B cell (primary cell): ENCODE measurements at regions not wholly inside any gene's neighbourhood (a gene's known extent, or its start where the extent isn't known, plus 50 kb on each side); places are given as distances from the start of the nearest gene placed in this dataset.

Experiments
- ATAC-seq: fragments of 200-7000 bp; cut with Tn5 transposase; one replicate; pipeline ENCODE4 v1.10.0; 2021; ENCODE audit warnings: low read depth, mild to moderate bottlenecking, moderate number of reproducible peaks, moderate library complexity
- CTCF ChIA-PET: fragments of 350-600 bp; sonication (Branson Sonifier 250); formaldehyde crosslinking; loops from one replicate; lab custom pipeline; 2021; ENCODE audit warnings: antibody characterized with exemption, inconsistent platforms; lab: Charles Lee
- POLR2A ChIA-PET: fragments of 350-600 bp; sonication (Branson Sonifier 250); formaldehyde crosslinking; loops from one replicate; lab custom pipeline; 2021; ENCODE audit warnings: antibody characterized with exemption; lab: Charles Lee
- DNase-seq: peaks from one replicate; pipeline ENCODE4 v3.0.0; 2013
- H2AFZ ChIP-seq: 2 replicates; pipeline ENCODE4 v1.6.1; 2012; ENCODE audit warnings: mild to moderate bottlenecking, low read depth, low read length; ENCODE audit not compliant: insufficient read depth, poor library complexity, severe bottlenecking
- H3K27ac ChIP-seq, 2 donors: 1 replicate in 1 of 2; 2 replicates in 1 of 2; pipeline ENCODE4 v1.5.1; 2012 to 2013; ENCODE audit warnings: low read length in 2 of 2, mild to moderate bottlenecking in 2 of 2, moderate library complexity in 1 of 2
- H3K27me3 ChIP-seq, 4 experiments: fragments of 200-600 bp in 1 of 4; sonication (generic) in 1 of 4; replicated peaks in 1 of 4; 1 replicate in 2 of 4; 2 replicates in 2 of 4; pipeline versions ENCODE4 v1.6.1 to v1.7.0; 2013 to 2016; ENCODE audit warnings: low read length in 3 of 4, mild to moderate bottlenecking in 2 of 4, mixed read lengths in 1 of 4, moderate library complexity in 1 of 4; ENCODE audit not compliant: insufficient read depth in 4 of 4, control insufficient read depth in 3 of 4; ENCODE audit errors: control extremely low read depth in 1 of 4
- H3K36me3 ChIP-seq, 2 experiments: replicated peaks in 1 of 2; 1 replicate in 1 of 2; 2 replicates in 1 of 2; pipeline versions ENCODE4 v1.6.1 to v1.7.1; 2013; ENCODE audit warnings: low read length in 1 of 2; ENCODE audit not compliant: insufficient read depth in 2 of 2, control insufficient read depth in 1 of 2; ENCODE audit errors: control extremely low read depth in 1 of 2, extremely low read depth in 1 of 2
- H3K4me1 ChIP-seq, 2 donors: fragments of 200-600 bp in 1 of 2; sonication (generic) in 1 of 2; 1 replicate in 1 of 2; 2 replicates in 1 of 2; pipeline versions ENCODE4 v1.5.1 to v1.6.1; 2013 to 2017; ENCODE audit warnings: low read length in 2 of 2; ENCODE audit not compliant: control insufficient read depth in 2 of 2, insufficient read depth in 2 of 2
- H3K4me2 ChIP-seq: replicated peaks from 2 replicates; pipeline ENCODE3; 2012; ENCODE audit warnings: mild to moderate bottlenecking, low read depth, low read length; ENCODE audit not compliant: poor library complexity, severe bottlenecking
- H3K4me3 ChIP-seq, 5 experiments: fragments of 200-600 bp in 1 of 5; sonication (generic) in 1 of 5; 1 replicate in 3 of 5; 2 replicates in 2 of 5; pipeline versions ENCODE4 v1.5.1 to v1.7.0; 2011 to 2016; ENCODE audit warnings: low read length in 4 of 5, mild to moderate bottlenecking in 4 of 5, low read depth in 2 of 5, control low read depth in 1 of 5, moderate library complexity in 1 of 5; ENCODE audit not compliant: insufficient read depth in 1 of 5; ENCODE audit errors: control extremely low read depth in 1 of 5, extremely low read depth in 1 of 5
- H3K79me2 ChIP-seq: fragments of 200-600 bp; sonication (generic); one replicate; pipeline ENCODE4 v1.6.0; 2016; ENCODE audit warnings: low read length; ENCODE audit not compliant: control insufficient read depth, insufficient read depth
- H3K9ac ChIP-seq: fragments of 200-600 bp; sonication (generic); 2 replicates; pipeline ENCODE4 v1.6.1; 2017; ENCODE audit warnings: mild to moderate bottlenecking, low read length, moderate library complexity
- H3K9me3 ChIP-seq, 3 donors: one replicate each; pipeline versions ENCODE4 v1.6.1 to v1.7.1; 2013; ENCODE audit warnings: low read length in 2 of 3; ENCODE audit not compliant: control insufficient read depth in 2 of 3, insufficient read depth in 1 of 3; ENCODE audit errors: control extremely low read depth in 1 of 3
- H4K20me1 ChIP-seq: 2 replicates; pipeline ENCODE4 v1.6.0; 2012; ENCODE audit warnings: mild to moderate bottlenecking, low read length; ENCODE audit not compliant: insufficient read depth, control insufficient read depth, poor library complexity, severe bottlenecking
- H3K27ac Mint-ChIP-seq: one replicate; pipeline ENCODE4 v1.8.0; 2021; ENCODE audit warnings: mixed read lengths
- H3K27me3 Mint-ChIP-seq: one replicate; pipeline ENCODE4 v1.8.0; 2021; ENCODE audit warnings: mixed read lengths
- H3K4me1 Mint-ChIP-seq: one replicate; pipeline ENCODE4 v1.8.0; 2021; ENCODE audit warnings: mixed read lengths
- H3K4me3 Mint-ChIP-seq: one replicate; pipeline ENCODE4 v1.8.0; 2021; ENCODE audit warnings: mixed read lengths
- H3K9me3 Mint-ChIP-seq: one replicate; pipeline ENCODE4 v1.8.0; 2022; ENCODE audit warnings: mixed read lengths; ENCODE audit not compliant: insufficient read depth
- EZH2 ChIP-seq: IDR thresholded peaks from 2 replicates; pipeline ENCODE4 v1.6.1; 2012; ENCODE audit warnings: borderline replicate concordance, low read depth, mild to moderate bottlenecking, moderate library complexity, low read length; ENCODE audit not compliant: insufficient read depth, poor library complexity, severe bottlenecking
- WGBS: methylation state at CpG from one replicate; pipeline ENCODE4 v1.1.5; 2013; ENCODE audit warnings: missing lambda C conversion rate; ENCODE audit not compliant: insufficient coverage; 5-methylcytosine and 5-hydroxymethylcytosine counted together
- intact Hi-C: fragments of 100-400 bp; cut with micrococcal nuclease; formaldehyde crosslinking; loops from one replicate; pipeline ENCODE4 v1.10.0; 2022
- TF ChIP-seq, protein P1 (sequence below): fragments of 200-600 bp; IDR thresholded peaks from one replicate; pipeline ENCODE4 v1.8.0; 2022; ENCODE audit warnings: antibody characterized with exemption, mild to moderate bottlenecking

DNA sequence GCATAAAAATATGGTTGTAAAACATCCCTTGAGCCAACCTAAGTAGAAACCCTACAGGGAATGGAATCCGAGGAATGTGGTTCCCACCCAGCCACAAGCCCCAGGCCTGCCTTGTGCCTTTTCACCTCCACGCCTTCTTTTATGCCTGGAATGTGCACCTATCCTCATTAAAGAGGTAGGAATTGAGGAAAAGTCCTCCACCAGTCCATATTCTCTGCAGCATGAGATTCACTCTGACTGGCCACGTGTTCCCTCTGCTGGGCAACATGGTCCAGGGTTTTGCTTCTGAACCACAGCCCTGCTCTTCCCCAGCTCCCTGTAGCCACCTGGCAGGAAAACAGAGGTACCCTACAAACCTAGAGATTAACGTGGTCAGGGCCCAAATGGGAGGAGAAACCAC is 787.9 kb upstream of the RAB6C start:
- Mint-ChIP-seq H3K27ac (no peak overlapping the region), H3K9me3 (no peaks in the 10 kb centered on the region), H3K4me1 (no peaks in the 10 kb centered on the region), H3K4me3 (no peak overlapping the region), H3K27me3 (peaks cover 20% of the 10 kb centered on the region)
- no peaks in the 10 kb centered on the region for H3K9me3 ChIP-seq
- H3K27ac ChIP-seq: no peak overlapping the region
- H3K4me1 ChIP-seq: no peaks in the 10 kb centered on the region
- no peak overlapping the region for H3K4me3 ChIP-seq
- no peaks in the 10 kb centered on the region for H3K79me2 ChIP-seq
- no peaks in the 10 kb centered on the region for H4K20me1 ChIP-seq
- DNase-seq (no peak), ATAC-seq (no peak)
- peaks cover 0 to 4% (median 0%) of the 10 kb centered on the region in 4 experiments for H3K27me3 ChIP-seq
- no peaks in the 10 kb centered on the region for H3K36me3 ChIP-seq
- POLR2A ChIA-PET: no interaction called here
- WGBS: 63% methylated on average over 2 of the region's 4 CpGs
- H2AFZ ChIP-seq: no peak overlapping the region
- intact Hi-C loops: no loop called here
- H3K4me2 ChIP-seq: no peak overlapping the region
- CTCF ChIA-PET: no interaction called here
- TF ChIP-seq, protein P1, sequence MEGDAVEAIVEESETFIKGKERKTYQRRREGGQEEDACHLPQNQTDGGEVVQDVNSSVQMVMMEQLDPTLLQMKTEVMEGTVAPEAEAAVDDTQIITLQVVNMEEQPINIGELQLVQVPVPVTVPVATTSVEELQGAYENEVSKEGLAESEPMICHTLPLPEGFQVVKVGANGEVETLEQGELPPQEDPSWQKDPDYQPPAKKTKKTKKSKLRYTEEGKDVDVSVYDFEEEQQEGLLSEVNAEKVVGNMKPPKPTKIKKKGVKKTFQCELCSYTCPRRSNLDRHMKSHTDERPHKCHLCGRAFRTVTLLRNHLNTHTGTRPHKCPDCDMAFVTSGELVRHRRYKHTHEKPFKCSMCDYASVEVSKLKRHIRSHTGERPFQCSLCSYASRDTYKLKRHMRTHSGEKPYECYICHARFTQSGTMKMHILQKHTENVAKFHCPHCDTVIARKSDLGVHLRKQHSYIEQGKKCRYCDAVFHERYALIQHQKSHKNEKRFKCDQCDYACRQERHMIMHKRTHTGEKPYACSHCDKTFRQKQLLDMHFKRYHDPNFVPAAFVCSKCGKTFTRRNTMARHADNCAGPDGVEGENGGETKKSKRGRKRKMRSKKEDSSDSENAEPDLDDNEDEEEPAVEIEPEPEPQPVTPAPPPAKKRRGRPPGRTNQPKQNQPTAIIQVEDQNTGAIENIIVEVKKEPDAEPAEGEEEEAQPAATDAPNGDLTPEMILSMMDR: no peak
- TF ChIP-seq EZH2: no peak
- no peak overlapping the region for H3K9ac ChIP-seq

DNA sequence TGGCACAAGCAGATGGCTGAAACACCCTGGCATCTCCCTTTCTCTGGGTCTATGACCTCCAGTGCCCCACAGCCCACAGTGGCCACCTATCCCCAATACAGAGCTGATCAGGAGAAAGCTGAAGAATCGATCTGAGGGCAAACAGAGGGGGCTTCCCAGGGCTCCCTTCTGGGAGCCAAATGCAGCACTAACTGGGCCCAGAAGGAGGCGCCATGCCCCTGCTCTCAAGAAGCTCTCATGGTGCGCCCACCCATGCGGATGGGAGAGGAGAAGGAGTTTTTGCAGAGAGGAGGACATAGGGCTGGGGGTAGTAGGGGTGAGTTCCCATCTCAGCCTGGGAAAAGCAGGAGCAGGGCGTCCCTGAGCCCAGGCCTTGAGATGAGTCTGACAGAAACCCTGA is 787.3 kb upstream of the RAB6C start:
- Histone ChIP-seq H4K20me1 (no peaks in the 10 kb centered on the region), H3K4me3 (no peak overlapping the region), H3K27ac (no peak overlapping the region), H3K9me3 (no peaks in the 10 kb centered on the region), H3K27me3 (peaks cover 0 to 4% (median 0%) of the 10 kb centered on the region in 4 experiments), H3K9ac (no peak overlapping the region), H2AFZ (no peak overlapping the region), H3K36me3 (no peaks in the 10 kb centered on the region), H3K4me2 (no peak overlapping the region), H3K79me2 (no peaks in the 10 kb centered on the region), H3K4me1 (no peaks in the 10 kb centered on the region)
- H3K27me3 Mint-ChIP-seq: peaks cover 18% of the 10 kb centered on the region
- no peaks in the 10 kb centered on the region for H3K4me1 Mint-ChIP-seq
- DNase-seq (no peak), ATAC-seq (no peak)
- CTCF ChIA-PET: no interaction called here
- no peak overlapping the region for H3K27ac Mint-ChIP-seq
- TF ChIP-seq, protein P1: no peak
- TF ChIP-seq EZH2: no peak
- POLR2A ChIA-PET: no interaction called here
- intact Hi-C loops: no loop called here
- 96% methylated on average over 5 of the region's 5 CpGs for WGBS
- H3K9me3 Mint-ChIP-seq: no peaks in the 10 kb centered on the region
- H3K4me3 Mint-ChIP-seq: no peak overlapping the region
